ENCODE measurements at regions not wholly inside any gene's neighbourhood (a gene's known extent, or its start where the extent isn't known, plus 50 kb on each side); places are given as distances from the start of the nearest gene placed in this dataset.

DNA sequence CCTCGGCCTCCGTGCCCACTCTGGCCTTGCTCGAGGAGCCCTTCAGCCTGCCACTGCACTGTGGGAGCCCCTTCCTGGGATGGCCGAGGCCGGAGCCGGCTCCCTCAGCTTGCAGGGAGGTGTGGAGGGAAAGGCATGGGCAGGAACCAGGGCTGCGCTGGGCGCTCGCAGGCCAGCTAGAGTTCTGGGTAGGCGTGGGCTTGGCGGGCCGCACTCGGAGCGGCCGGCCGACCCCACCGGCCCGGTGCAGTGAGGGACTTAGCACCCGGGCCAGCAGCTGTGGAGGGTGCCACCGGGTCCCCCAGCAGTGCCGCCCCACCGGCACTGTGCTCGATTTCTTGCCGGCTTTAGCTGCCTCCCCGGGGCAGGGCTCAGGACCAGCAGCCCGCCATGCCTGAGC, 101.0 kb upstream of the IRX5 start:
- DNase-seq (ENCODE audit: low read depth): no peak
- H3K4me3 ChIP-seq (ENCODE audit: low read depth, low read length): no peak overlapping the region
- TF ChIP-seq, protein P1, sequence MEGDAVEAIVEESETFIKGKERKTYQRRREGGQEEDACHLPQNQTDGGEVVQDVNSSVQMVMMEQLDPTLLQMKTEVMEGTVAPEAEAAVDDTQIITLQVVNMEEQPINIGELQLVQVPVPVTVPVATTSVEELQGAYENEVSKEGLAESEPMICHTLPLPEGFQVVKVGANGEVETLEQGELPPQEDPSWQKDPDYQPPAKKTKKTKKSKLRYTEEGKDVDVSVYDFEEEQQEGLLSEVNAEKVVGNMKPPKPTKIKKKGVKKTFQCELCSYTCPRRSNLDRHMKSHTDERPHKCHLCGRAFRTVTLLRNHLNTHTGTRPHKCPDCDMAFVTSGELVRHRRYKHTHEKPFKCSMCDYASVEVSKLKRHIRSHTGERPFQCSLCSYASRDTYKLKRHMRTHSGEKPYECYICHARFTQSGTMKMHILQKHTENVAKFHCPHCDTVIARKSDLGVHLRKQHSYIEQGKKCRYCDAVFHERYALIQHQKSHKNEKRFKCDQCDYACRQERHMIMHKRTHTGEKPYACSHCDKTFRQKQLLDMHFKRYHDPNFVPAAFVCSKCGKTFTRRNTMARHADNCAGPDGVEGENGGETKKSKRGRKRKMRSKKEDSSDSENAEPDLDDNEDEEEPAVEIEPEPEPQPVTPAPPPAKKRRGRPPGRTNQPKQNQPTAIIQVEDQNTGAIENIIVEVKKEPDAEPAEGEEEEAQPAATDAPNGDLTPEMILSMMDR (IDR thresholded peaks at IDR 0.05; ENCODE audit: low read depth, low read length, missing control alignments): no peak

DNA sequence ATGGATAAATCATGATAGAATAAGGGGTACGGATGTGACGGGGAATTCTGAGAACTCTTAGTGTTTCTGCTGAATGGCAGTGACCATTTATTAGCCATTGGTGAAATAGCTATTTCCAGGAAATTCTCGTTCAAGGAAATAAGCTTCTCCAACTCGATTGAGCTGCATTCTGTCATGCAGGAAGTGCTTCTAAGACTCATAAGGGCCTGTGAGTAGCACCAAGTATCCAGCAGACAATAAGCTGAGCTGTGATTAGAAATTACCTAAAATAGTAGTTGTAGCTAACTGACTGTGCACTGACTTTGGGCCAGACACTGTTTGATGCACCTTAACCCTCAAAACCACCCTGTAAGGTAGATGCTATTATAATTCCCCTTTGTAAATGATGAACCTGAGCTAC, 107.8 kb upstream of the IRX5 start:
- TF ChIP-seq, protein P1 (IDR thresholded peaks at IDR 0.05; ENCODE audit: low read depth, low read length, missing control alignments): no peak
- H3K4me3 ChIP-seq (ENCODE audit: low read depth, low read length): no peak overlapping the region
- no peak for DNase-seq (ENCODE audit: low read depth)

DNA sequence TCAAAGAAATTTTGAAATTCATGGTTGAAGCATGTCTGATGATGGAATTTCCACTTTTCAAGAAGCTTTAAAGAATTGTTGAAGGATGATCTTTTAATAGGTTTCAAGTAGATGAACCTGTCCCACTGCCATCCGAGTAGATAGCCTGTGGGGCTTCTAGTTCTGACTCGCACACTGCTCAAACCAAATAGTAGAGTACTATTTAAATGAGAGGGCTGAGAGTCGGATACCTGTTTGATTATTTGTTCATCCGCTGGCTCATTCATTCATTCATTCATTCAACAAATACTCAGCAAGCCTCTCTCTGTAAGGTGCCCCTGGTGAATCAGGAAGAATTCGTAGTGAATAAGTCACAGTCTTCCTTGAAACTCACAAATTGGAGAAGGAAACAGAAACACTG, 108.2 kb upstream of the IRX5 start:
- DNase-seq (ENCODE audit: low read depth): no peak
- TF ChIP-seq, protein P1 (IDR thresholded peaks at IDR 0.05; ENCODE audit: low read depth, low read length, missing control alignments): no peak
- H3K4me3 ChIP-seq (ENCODE audit: low read depth, low read length): no peak overlapping the region

DNA sequence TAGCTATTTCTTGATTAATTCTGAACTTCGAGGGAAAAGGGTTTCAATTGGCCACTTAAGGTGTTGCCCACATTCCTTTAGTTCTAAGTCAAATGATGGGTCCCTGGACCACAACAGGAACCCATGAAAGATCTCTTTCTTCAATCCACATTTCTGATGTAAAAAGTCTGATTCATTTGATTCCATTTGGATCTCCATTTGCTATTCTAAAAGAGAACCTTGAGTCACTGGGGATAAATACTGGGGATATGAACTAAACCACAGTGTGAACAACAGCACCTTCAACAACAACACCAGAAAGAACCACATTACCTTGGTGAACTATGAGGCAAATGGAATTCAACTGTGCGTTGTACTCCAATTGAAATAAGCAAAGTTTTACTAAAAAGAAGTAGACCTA, 108.9 kb upstream of the IRX5 start:
- DNase-seq (ENCODE audit: low read depth): no peak
- TF ChIP-seq, protein P1 (IDR thresholded peaks at IDR 0.05; ENCODE audit: low read depth, low read length, missing control alignments): no peak
- H3K4me3 ChIP-seq (ENCODE audit: low read depth, low read length): no peak overlapping the region

DNA sequence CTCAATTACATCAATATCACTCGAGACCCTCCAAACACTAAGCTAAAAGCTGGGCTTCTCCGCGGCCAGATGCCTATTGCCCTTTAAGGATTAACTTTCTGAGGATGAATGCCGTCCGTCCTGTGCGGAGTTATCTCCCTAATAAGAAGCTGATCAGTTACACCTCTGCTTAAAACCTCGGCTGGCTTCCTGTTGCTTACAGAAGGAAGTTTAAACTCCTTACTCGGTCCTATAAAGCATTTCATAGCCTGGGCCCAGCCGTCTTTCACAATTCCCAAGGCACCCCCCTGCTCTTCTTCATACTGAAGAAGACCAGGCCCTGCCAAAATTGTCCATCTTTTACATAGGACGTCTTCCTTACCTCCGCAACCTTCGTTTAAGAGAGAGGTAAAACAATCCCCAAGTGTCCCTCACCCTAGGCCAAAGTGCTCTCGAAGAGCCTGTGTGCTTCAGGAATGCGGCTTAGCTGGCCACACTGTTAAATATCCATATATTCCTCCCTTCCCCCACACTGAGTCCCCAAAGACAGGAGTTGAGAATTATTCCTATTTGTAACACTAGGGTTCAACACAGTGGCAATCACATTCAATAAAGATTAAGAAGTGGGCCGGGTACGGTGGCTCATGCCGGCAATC, 112.6 kb upstream of the IRX5 start:
- DNase-seq (ENCODE audit: low read depth): no peak
- H3K4me3 ChIP-seq (ENCODE audit: low read depth, low read length): no peak overlapping the region
- TF ChIP-seq, protein P1 (IDR thresholded peaks at IDR 0.05; ENCODE audit: low read depth, low read length, missing control alignments): no peak

DNA sequence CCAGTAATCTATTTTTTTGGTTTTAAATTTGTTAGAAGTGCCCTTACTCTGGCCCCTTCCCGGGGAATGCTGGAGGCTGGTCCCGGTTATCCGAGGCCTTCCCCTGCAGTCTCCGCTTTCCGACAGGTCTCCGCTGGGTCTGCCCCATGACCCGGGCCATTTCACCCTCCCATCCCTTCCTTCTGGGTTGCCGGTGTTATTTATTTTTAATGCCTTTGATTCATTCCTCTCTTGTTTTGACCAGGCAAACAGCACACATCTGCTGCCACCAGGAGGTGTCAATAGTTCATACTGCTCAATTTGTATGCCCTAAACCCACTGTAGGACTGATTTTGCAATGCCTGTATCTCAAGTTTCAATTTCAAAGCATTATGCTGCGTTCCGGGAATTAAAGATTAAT, 113.2 kb upstream of the IRX5 start:
- DNase-seq (ENCODE audit: low read depth): no peak
- TF ChIP-seq, protein P1 (IDR thresholded peaks at IDR 0.05; ENCODE audit: low read depth, low read length, missing control alignments): no peak
- H3K4me3 ChIP-seq (ENCODE audit: low read depth, low read length): no peak overlapping the region

DNA sequence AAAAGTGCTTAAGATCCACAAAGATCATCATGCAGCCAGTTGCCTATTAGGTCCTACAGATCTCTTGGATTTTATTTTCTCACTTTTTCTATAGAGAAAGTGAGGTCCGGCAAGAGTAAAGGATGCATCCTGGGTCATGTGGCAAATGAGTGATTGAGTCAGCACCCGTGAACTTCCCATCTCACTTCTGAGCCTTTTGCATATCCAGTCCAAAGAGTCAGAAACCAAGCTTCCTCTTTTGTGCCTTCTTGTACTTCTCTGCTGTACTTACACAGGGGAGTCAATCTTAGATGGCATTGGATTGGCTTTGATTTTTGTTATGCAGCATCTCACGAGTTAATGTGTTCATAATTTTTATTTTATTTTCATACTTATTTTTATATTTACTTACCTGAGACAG, 114.2 kb upstream of the IRX5 start:
- TF ChIP-seq, protein P1 (IDR thresholded peaks at IDR 0.05; ENCODE audit: low read depth, low read length, missing control alignments): no peak
- H3K4me3 ChIP-seq (ENCODE audit: low read depth, low read length): no peak overlapping the region
- no peak for DNase-seq (ENCODE audit: low read depth)

Data from GM12864 (cell line).